Stimulated activated CD4-positive, alpha-beta T cell treated with anti-CD3 and anti-CD28 coated beads, Interleukin-4, amount 100 ng/mL, for 1 hour (primary cell): ENCODE measurements at regions not wholly inside any gene's neighbourhood (a gene's known extent, or its start where the extent isn't known, plus 50 kb on each side); places are given as distances from the start of the nearest gene placed in this dataset.

Source experiments
- DNase-seq: peaks from one replicate; pipeline ENCODE4 v3.0.0-alpha.2; 2020

- DNase-seq: no peak
Measured at GRCh38 chr3:106729481-106729880, 647.8 kb upstream of the CCDC54 start.

- DNase-seq: no peak
Measured at GRCh38 chr3:106731230-106731629, 646.0 kb upstream of the CCDC54 start.

- DNase-seq: no peak
Measured at GRCh38 chr3:106734712-106735111, 642.5 kb upstream of the CCDC54 start.

- DNase-seq: no peak
Measured at GRCh38 chr3:106737265-106737664, 640.0 kb upstream of the CCDC54 start.

- DNase-seq: no peak
Measured at GRCh38 chr3:106740116-106740515, 637.1 kb upstream of the CCDC54 start.

- no peak for DNase-seq
Measured at GRCh38 chr3:106745344-106746168, 631.7 kb upstream of the CCDC54 start.

- no peak for DNase-seq
Measured at GRCh38 chr3:106746286-106746685, 631.0 kb upstream of the CCDC54 start.

- DNase-seq: no peak
Measured at GRCh38 chr3:106748472-106749262, 628.6 kb upstream of the CCDC54 start.

- no peak for DNase-seq
Measured at GRCh38 chr3:106750092-106750491, 627.1 kb upstream of the CCDC54 start.

GRCh38 chr3:106755336-106755735, 621.9 kb upstream of the CCDC54 start:
- DNase-seq: no peak

- no peak for DNase-seq
Measured at GRCh38 chr3:106756901-106757300, 620.3 kb upstream of the CCDC54 start.

GRCh38 chr3:106758459-106758858, 618.8 kb upstream of the CCDC54 start:
- DNase-seq: no peak

- DNase-seq: no peak
Measured at GRCh38 chr3:106759731-106760130, 617.5 kb upstream of the CCDC54 start.

- no peak for DNase-seq
Measured at GRCh38 chr3:106765342-106765741, 611.9 kb upstream of the CCDC54 start.

- no peak for DNase-seq
Measured at GRCh38 chr3:106768941-106769480, 608.2 kb upstream of the CCDC54 start.

- DNase-seq: no peak
Measured at GRCh38 chr3:106773795-106774194, 603.4 kb upstream of the CCDC54 start.

GRCh38 chr3:106783231-106783630, 594.0 kb upstream of the CCDC54 start:
- DNase-seq: no peak

GRCh38 chr3:106789276-106789675, 588.0 kb upstream of the CCDC54 start:
- DNase-seq: no peak

GRCh38 chr3:106792716-106793115, 584.5 kb upstream of the CCDC54 start:
- no peak for DNase-seq

GRCh38 chr3:106794442-106794841, 582.8 kb upstream of the CCDC54 start:
- DNase-seq: no peak

- DNase-seq: no peak
Measured at GRCh38 chr3:106795553-106795952, 581.7 kb upstream of the CCDC54 start.

GRCh38 chr3:106797461-106797860, 579.8 kb upstream of the CCDC54 start:
- no peak for DNase-seq

GRCh38 chr3:106805625-106806024, 571.6 kb upstream of the CCDC54 start:
- DNase-seq: no peak

- DNase-seq: no peak
Measured at GRCh38 chr3:106806964-106807363, 570.3 kb upstream of the CCDC54 start.
